HG03342 (cell line): ENCODE measurements at regions not wholly inside any gene's neighbourhood (a gene's known extent, or its start where the extent isn't known, plus 50 kb on each side); places are given as distances from the start of the nearest gene placed in this dataset.

Experiments used
- ATAC-seq: cut with Tn5 transposase; IDR thresholded peaks from one replicate; pipeline ENCODE4 v1.9.1; 2021; ENCODE audit warnings: mild to moderate bottlenecking, moderate library complexity; ENCODE audit not compliant: unreplicated experiment

DNA sequence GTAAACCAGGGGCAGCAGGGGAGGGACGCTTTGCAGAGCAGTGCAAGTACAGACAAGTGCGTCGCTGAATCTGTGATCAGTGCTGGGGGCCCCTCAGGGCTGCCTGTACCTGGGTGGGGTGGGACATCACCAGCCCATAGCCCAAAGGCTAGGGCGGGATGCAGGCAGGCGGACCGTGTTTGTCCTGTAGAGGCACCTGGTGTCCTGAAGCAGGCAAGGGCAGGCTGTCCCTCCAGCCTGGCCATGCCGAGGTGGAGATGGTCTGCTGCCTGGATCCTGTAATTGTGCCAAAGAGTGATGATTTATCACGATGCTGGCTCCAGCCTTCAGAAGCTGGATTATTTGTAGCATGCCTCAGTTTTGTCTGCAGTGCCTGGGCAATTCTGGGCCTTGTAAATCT lies 137.9 kb upstream of the GSE1 start:
- no peak for ATAC-seq

DNA sequence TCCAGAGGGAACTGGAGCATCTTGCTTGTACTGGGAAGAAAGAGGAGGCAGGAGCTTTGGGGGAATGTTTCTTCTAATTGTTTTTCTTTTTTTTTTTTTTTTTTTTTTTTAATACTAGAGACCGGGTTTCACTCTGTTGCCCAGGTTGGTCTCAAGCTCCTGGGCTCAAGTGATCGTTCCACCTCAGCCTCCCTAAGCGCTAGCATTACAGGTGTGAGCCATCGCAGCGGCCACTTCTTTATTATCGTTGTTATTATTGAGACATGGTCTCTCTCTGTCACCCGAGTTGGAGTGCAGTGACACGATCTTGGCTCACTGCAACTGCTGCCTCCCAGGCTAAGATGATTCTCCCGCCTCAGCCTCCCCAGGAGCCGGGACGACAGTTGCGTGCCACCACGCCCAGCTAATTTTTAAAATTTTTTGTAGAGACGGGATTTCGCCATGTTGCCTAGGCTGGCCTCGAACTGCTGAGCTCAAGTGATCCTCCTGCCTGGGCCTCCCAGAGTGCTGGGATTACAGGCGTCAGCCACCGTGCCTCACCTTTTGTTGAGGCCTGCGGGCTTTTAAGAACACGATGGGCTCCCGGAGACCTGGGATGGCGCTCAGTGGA lies 137.3 kb upstream of the GSE1 start:
- ATAC-seq, result no peak

DNA sequence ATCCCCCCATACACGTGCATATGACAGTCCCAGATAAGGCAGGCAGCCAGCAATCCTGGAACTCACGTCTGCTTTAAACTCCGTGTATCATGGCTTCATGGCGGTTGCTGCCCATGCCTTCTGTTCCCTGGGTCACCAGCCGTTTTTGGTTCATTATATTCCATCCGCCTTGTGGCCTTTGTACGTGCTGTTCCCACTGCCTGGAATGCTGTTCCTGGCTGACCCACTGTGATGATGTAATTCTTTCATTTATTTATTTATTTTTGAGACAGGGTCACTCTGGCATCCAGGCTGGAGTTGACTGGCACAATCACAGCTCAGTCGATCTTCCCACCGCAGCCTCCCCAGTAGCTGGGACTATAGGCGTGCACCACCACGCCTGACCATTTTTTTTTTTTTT lies 136.7 kb upstream of the GSE1 start:
- ATAC-seq, result no peak

DNA sequence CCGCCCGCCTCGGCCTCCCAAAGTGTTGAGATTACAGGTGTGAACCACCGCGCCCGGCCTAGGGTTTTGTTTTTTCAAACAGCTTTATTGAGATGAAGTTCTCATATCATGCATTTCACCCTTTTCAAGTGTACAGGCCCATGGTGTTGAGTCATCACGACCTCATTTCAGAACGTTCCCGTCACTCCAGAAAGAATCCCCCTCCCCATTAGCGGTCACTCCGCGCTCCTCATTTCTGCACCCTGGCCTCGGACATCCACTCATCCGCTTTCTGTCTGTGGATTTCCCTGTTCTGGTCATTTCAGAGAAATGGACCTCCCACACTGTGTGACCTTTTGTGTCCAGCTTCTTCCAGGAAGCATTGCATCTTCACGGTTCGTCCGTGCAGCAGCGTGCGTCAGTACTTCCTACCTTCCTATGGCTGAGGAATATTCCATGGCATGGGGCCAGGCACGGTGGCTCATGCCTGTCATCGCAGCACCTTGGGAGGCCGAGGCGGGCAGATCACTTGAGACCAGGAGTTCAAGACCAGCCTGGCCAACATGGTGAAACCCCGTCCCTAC lies 135.2 kb upstream of the GSE1 start:
- ATAC-seq, result no peak

DNA sequence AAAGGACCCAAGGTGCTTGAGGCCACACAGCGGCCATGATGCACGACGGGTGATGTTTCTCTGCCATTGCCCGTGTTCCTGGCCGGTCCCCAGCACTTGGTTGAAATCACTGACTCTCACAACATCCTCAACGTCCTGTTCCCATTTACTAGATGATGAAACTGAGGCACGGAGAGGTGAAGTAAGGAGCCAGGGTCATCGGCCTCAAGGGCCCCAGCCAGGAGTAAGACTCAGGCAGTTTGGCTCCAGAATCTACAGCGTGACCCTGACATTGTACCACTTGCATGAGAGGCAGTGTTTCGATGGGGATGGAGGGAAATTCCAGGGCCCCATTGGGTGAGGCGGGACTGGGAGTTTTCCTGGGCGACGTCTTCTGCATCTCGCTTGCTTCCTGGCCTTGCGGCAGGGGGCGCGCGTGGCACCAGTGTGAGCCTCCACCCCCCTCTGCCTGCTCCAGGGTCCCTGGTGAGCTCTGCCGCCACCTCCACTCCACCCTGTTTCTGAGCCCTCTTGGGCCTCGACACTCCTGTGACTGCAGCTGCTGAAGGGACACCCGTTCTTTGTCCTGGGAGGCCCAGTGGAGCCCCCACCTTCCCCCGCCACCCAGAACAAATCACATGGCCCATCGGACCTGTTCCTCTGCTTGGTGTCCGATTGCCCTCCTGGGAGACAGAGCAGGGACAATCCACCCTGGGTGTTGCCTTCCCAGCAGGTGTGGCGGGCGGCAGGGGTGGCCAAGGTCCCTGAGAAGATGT lies 133.0 kb upstream of the GSE1 start:
- no peak for ATAC-seq

DNA sequence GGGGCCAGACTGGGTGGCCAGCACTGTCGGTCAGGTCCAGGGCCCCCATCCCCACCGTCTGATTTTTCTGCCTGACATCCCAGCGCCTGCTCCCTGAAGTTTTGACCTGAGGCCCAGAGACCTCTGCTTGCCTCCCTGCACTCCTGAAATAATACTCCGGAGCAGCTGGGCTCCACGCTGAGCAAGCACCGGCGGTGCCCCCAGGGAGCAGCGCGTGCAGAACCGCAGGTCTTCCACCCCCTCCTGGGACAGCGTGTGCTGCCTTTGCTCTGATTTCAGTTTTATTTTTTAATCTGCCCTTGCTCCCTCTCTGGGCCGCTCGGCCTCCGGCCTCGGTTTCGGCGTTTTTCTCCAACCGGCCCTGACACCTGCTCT lies 132.4 kb upstream of the GSE1 start:
- no peak for ATAC-seq

DNA sequence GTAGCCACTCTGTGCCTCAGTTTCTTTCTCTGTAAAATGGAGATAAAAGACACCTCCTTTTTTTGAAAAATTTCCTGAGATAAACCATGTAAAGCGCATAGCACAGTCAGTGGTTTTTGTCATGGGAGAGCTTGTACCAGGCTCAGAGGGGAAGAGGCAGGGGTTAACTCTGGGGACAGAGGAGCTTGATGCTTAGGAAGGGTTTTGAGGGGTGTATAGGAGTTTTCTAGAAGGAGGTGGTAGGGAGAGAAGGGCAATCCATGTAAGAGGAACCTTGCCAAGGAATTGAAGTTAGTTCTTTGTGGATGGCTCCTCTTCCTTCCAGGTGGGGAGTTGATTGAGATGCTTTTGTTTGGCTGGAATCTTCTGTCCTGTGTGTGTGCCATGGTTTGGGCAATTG lies 131.9 kb upstream of the GSE1 start:
- ATAC-seq, result no peak

DNA sequence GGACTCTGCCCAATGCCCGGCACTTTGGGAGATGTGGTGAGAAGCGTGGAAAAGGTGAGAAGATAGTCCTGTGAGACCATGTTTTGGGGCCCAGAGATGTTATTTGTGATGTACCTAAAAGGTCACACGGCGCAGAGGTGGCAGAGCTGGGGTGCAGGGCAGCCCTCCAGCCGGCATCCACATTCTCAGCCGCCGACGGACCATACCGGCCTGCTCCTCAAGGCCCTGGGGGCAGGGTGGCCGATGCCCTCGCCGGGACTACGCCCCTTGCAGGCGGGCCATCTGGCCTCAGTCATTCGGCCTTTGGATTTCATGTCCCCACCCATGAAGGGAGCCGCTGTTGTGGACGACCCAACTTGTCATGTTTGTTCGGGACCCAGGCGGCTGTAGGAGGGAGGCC lies 131.4 kb upstream of the GSE1 start:
- ATAC-seq, result no peak

DNA sequence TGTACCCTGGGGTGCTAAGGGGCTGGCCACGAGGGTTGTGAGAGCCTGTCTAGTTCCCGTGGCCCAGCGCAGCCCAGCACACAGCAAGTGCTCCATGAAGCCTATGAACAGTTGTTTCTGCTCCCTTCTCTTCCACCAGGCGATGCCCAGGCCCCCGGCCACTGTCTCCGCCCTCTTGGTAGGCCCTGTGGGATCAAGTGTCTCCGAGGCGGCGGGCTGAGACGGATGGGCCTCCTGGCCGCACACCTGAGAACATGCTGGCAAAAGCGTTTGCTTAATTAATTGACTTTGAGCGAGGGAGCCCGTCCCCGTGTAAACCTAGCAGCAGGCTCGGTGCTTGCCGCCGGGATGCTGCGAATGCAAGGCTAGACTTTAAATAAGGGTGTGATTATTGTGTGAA lies 129.7 kb upstream of the GSE1 start:
- no peak for ATAC-seq

DNA sequence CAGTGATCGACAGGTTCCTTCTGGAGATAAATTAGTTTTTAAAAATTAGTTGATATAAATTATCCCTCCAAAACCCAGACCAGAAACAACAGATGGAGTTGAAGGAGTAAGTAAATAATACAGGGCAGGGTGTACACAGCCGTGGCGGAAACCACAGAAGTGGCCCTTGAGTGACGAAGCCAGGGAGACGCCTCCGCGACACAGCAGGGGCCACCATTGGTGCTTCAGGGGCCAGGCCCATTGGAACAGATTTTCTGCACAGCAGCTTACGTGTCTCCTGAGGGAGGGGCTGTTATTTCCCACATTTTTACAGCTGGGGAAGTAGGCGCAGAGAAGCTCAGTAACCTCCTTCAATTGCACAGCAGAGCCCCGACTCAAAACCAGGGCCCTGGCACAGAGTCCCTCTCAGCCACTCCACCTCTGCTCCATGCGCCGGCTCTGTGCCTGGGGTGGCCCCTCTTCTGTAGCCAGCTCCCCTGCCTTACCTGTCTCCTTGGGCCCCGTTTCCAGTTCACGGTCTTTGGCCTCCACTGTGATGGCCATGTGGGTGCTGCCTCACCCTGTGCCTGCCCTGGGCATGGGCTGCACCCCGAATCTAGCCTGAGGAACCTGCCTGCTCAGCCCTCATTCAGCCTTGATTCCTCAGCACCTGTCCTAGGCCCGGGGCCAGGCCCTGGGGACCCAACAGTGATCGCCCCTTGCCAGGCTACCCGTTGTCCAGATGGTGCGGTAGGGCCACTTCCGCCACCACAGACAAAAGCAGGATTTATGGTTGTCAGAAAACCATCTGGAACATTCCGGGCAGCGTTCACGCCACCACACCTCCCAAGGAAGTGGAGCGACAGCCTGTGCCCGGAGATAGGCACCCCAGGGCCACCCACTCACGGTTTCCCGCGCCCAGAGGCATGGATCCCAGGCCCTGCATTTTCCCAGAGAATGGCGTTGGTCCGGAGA lies 128.5 kb upstream of the GSE1 start:
- ATAC-seq, result no peak

DNA sequence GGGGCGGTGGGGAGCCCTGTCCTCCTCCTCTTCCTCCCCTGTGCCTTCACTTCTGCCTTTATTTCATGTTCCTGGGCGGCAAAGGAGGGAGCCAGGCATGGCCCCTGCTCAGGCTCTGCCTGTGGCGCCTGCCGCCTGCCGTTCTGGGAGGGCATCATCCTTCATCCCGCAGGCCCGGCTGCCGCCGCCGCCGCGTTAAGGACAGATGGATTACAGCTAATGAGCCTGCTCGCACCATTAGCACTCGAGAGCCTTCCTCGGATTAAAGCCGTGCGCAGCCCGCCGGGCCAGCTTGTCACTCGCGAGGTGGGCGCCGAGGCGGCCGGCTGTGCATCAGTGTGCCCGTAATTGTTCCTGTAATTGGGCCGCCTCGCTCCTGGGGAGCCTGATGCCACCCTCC lies 127.7 kb upstream of the GSE1 start:
- no peak for ATAC-seq

DNA sequence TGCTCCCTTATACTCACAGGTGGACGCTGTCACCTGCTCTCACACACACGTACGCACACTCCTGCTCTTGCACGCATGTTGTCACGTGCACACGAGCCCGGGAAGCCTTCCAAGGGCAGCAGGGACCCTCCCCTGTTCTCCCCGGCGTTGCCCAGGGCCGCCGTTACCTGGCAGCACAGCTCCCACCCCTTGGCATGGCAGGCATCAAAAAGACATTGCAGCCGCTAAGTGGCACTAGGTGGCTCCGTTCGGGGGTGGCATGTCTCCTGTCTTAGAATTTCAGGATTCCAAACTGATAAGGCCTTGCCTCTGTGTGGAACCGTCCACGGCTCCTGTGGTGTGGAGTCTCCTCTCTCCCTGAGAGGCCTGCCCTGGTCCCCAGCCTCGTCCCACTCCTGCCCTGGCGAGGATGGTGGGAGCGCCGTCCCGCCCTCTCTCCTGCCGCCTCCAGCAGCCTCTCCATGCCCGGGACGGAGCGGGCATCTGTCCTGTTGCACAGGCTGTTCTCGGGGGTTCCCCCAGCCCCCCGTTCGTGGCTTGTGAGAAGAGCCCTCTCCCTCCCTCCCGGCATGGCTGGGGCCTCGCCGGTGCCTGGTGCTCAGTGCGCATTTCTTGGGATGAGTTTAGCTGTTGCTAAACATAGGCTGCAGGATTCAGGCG lies 126.7 kb upstream of the GSE1 start:
- ATAC-seq, result no peak

DNA sequence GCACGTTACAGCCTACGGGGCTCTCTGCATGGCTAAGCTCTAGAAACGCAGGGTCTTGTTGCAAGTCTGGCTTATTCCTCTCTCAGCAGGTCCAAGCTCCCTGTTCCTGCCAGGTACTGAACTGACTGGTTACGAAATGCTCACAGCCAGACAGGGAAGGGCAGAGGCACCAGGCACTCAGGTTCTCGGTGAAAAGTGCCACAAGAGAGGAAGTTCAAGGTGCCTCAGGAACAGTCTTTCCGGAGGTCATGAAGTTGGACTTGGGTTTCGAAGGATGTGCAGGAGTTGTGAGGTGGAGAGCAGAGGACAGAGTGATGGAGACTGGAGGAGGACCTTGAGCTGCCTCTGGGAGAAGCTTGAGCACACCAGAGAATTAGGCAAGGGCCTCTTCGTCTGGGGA lies 124.7 kb upstream of the GSE1 start:
- no peak for ATAC-seq

DNA sequence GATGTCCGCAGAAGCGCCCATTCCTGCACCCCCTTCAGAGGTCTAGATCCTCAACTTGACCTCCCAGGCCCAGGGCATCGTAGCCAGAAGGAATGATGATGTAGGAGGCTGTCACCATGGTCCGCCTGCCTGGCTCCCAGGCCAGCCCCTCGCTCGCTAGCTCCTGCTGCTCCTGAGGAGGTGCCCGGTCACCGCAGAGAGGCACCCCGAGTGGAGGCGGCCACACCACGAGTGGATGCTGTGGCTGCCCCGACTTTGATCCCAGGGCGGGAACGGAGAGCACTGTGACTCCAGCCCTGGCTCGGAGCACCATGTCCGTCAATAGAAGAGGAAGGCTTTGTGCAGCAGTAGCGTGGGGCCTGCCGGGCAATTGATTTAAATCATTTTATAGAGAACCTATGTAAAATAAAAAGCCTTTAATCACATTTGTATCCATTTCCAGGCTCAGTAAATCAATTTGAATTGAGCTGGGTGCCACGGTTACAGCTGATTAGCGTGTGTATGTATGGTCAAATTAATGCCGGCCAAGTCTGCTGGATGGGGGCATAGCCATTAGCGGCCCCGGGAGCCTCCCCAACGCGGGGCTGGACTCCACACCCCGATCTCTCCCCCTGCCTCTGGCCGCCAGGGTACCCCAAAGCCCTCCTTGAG lies 122.6 kb upstream of the GSE1 start:
- ATAC-seq, result no peak

DNA sequence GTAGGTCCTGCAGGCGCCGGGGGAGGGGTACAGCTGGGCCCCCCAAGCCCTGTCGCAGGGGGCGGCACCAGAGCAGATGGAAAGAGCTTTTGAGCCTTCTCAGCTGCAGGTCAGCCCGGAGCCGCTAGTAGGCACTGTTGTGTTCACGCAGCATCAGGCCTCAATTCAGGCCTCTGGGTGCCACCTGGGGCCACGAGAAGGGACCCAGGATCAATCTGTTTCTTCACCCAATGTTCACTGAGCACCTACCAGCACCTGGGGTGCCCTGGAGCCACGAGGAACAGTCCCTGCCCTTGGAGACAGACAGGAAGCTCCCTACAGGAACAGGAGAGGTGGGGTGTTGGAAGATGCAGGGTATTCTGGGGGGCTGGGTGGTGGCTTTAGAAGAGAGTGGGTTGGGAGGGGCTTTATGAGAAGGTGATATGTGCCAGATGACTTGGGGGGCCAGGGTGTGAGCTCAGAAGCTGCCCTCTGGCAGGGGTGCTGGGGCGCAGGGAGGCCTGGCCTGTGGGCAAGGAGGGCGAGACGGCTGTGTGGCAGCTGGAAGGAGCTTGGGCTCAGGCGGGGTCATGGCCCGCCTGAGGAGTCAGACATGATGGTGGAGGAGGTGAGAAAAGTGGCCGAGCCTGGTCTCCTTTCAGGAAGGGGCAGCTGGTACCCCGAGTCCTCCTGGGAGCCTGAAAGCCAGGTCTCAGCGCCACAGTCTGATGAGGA lies 121.9 kb upstream of the GSE1 start:
- no peak for ATAC-seq

DNA sequence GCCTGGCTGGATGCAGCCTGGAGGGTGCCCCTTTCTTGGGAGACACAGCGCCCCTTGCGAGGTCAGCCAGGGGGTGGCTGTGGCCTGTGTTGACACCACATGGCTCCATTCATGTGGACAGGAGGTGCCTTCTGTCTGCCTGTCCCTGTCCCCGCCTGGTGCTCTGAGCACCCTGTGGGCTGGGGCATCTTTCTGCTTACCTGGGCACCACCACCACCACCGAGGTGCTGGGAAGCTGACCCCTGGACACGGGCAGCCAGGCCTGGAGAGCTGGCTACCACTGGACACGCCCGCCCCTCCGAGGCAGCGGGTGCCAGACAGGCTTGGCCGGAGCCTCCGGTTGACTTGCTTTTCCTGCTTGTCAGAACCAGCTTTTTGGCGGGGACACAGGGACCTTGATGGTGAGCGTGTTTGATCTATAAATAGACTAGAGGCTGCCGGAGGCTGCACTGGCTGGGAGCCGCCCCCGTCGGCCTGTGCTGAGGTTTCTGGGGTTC lies 121.3 kb upstream of the GSE1 start:
- no peak for ATAC-seq

DNA sequence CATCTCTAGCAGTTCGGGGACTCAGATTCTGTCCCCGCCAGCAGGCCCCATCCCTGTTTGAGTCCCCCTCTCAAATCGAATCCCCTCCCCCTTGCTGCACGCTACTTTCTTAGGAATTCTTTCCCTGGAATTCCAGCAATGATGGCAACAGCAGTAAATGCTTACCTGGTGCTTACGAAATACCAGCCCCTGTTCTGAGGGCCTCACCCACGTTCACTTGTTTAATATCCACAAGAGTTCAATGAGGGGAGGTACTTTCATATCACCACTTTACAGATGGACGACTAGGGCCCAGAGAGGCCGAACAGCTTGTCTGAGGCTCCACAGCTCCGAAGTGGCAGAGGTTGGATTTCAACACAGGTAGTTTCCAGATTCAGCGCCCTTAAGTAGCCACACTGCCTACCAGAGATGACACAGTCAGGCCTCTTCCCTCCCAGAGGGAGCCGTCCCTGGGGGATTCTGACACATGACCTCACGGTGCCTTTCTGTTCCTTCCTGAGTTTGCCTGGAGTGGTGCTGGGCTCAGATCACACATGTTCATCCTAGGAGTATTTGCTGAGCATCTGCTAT lies 120.7 kb upstream of the GSE1 start:
- no peak for ATAC-seq

DNA sequence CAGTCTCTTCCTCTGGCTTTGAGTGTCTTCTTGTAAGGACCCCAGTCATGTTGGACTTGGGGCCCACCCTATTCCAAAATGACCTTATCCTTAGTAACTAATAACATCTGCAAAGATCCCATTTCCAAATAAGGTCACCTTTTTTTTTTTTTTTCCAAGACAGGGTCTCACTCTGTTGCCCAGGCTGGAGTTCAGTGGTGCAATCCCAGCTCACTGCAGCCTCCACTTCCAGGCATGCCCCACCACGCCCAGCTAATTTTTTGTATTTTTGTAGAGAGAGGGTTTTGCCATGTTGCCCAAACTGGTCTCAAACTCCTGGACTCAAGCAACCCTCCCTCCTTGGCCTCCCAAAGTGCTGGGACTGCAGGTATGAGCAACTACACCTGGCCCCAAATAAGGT lies 118.8 kb upstream of the GSE1 start:
- no peak for ATAC-seq

DNA sequence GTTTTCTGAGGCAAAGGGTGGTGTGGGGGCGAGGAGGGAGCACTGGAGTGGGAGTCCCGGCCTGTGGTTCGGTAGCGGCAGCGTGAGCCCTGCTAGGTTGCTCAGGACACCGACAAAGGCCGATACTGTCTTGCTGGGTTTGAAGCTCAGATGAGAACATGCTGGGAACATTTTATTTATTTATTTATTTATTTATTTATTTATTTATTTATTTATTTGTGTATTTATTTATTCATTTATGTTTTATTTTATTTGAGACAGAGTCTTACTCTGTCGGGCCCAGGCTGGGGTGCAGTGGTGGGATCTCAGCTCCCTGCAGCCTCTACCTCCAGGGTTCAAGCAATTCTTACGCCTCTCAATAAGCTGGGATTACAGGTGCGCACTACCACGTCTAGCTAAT lies 117.9 kb upstream of the GSE1 start:
- no peak for ATAC-seq
